Cardiac fibroblast (primary cell): ENCODE measurements at regions not wholly inside any gene's neighbourhood (a gene's known extent, or its start where the extent isn't known, plus 50 kb on each side); places are given as distances from the start of the nearest gene placed in this dataset.
A peak's percentile ranks its signal among the peaks of the same experiment; 100 is the strongest.
"Not testable (repeated sequence)": the region's sequence is repeated elsewhere in the genome, so short reads cannot be mapped to it uniquely, and the experiment has no call there.

Experiments used
- DNase-seq, 2 donors: peaks; one replicate each; pipeline versions ENCODE4 v3.0.0 to v3.0.0-alpha.2; 2010; ENCODE audit warnings: low read depth in 2 of 2
- H3K4me3 ChIP-seq, 2 donors: replicated peaks in 1 of 2; 1 replicate in 1 of 2; 2 replicates in 1 of 2; pipeline ENCODE4 v1.5.1; 2011; ENCODE audit warnings: low read depth in 2 of 2, low read length in 2 of 2, mild to moderate bottlenecking in 2 of 2, moderate library complexity in 1 of 2
- CTCF ChIP-seq: IDR thresholded peaks from one replicate; pipeline ENCODE4 v1.5.1; 2011; ENCODE audit warnings: low read depth, mild to moderate bottlenecking, low read length, inconsistent platforms

- no peak for DNase-seq
- no peak for TF ChIP-seq CTCF
- no peak overlapping the region for H3K4me3 ChIP-seq
Observed at GRCh38 chr4:128758314-128758922, 51.1 kb upstream of the JADE1 start.

- no peak overlapping the region for H3K4me3 ChIP-seq
- TF ChIP-seq CTCF: no peak
- DNase-seq: no peak
Observed at GRCh38 chr4:128757712-128758111, 51.8 kb upstream of the JADE1 start.

GRCh38 chr4:128751354-128751753 is 58.1 kb upstream of the JADE1 start:
- H3K4me3 ChIP-seq: no peak overlapping the region
- no peak for TF ChIP-seq CTCF
- no peak for DNase-seq

GRCh38 chr4:128741748-128742147 is 67.8 kb upstream of the JADE1 start:
- not testable (repeated sequence) for H3K4me3 ChIP-seq, DNase-seq

- DNase-seq: peak; percentile 26 to 70
- H3K4me3 ChIP-seq: no peak overlapping the region
- no peak for TF ChIP-seq CTCF
Observed at GRCh38 chr4:128737098-128737513, 72.4 kb upstream of the JADE1 start.

- TF ChIP-seq CTCF: no peak
- no peak overlapping the region for H3K4me3 ChIP-seq
- no peak for DNase-seq
Observed at GRCh38 chr4:128735714-128736113, 73.8 kb upstream of the JADE1 start.

- no peak for DNase-seq
- TF ChIP-seq CTCF: no peak
- no peak overlapping the region for H3K4me3 ChIP-seq
Observed at GRCh38 chr4:128728190-128728589, 81.3 kb upstream of the JADE1 start.
